GM12878 (cell line): ENCODE measurements at regions not wholly inside any gene's neighbourhood (a gene's known extent, or its start where the extent isn't known, plus 50 kb on each side); places are given as distances from the start of the nearest gene placed in this dataset.

ENCODE experiments used
- CTCF ChIP-seq, 3 experiments: IDR thresholded peaks in 2 of 3; conservative IDR thresholded peaks in 1 of 3; 2 replicates each; pipeline ENCODE4 v1.5.1; 2011; ENCODE audit warnings: low read depth in 3 of 3, low read length in 3 of 3, mild to moderate bottlenecking in 3 of 3, control low read depth in 2 of 3, moderate library complexity in 2 of 3, inconsistent platforms in 1 of 3, mixed read lengths in 1 of 3; ENCODE audit not compliant: control insufficient read depth in 2 of 3, insufficient read depth in 1 of 3; ENCODE audit errors: extremely low read depth in 1 of 3
- EP300 ChIP-seq, 2 experiments: fragments of 150-350 bp in 1 of 2; IDR thresholded peaks; 2 replicates each; pipeline ENCODE4 v1.6.1; 2011 to 2012; ENCODE audit warnings: low read depth in 2 of 2, low read length in 2 of 2, borderline replicate concordance in 1 of 2, improper control_type of control experiment in 1 of 2, inconsistent platforms in 1 of 2; ENCODE audit not compliant: control insufficient read depth in 1 of 2
- SMC3 ChIP-seq: IDR thresholded peaks from 2 replicates; pipeline ENCODE4 v1.6.1; 2011; ENCODE audit warnings: low read length, improper control_type of control experiment, borderline replicate concordance
- TF ChIP-seq, protein P1 (sequence below): IDR thresholded peaks from 2 replicates; pipeline ENCODE4 v1.6.1; 2011; ENCODE audit warnings: borderline replicate concordance, low read depth, mild to moderate bottlenecking, moderate library complexity, mixed read lengths, low read length; ENCODE audit not compliant: insufficient read depth; ENCODE audit errors: extremely low read length

GRCh38 chr21:25338415-25338814 is 268.9 kb downstream of the MRPL39 start:
- TF ChIP-seq CTCF (IDR thresholded peaks at IDR 0.05 in 2 of 3, conservative IDR thresholded peaks at IDR 0.05 in 1 of 3; ENCODE audit: control insufficient read depth in 2 of 3, extremely low read depth in 1 of 3, insufficient read depth in 1 of 3, low read depth in 3 of 3, low read length in 3 of 3) = no peak
- TF ChIP-seq, protein P1, sequence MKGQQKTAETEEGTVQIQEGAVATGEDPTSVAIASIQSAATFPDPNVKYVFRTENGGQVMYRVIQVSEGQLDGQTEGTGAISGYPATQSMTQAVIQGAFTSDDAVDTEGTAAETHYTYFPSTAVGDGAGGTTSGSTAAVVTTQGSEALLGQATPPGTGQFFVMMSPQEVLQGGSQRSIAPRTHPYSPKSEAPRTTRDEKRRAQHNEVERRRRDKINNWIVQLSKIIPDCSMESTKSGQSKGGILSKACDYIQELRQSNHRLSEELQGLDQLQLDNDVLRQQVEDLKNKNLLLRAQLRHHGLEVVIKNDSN = no peak
- no peak for TF ChIP-seq SMC3
- TF ChIP-seq EP300 (IDR thresholded peaks at IDR 0.05; ENCODE audit: borderline replicate concordance in 1 of 2, control insufficient read depth in 1 of 2, low read depth in 2 of 2, low read length in 2 of 2) = no peak
